Rectal smooth muscle tissue (tissue), 1 donor: ENCODE measurements at regions not wholly inside any gene's neighbourhood (a gene's known extent, or its start where the extent isn't known, plus 50 kb on each side); places are given as distances from the start of the nearest gene placed in this dataset.

Source experiments
- H3K27ac ChIP-seq: one replicate; pipeline ENCODE4 v1.7.0; 2013; ENCODE audit warnings: low read depth, low read length, inconsistent platforms
- H3K27me3 ChIP-seq: one replicate; pipeline ENCODE4 v1.7.0; 2013; ENCODE audit warnings: low read length; ENCODE audit not compliant: control insufficient read depth, insufficient read depth
- H3K36me3 ChIP-seq: one replicate; pipeline ENCODE4 v1.7.0; 2013; ENCODE audit warnings: low read length; ENCODE audit not compliant: control insufficient read depth, insufficient read depth
- H3K4me1 ChIP-seq: one replicate; pipeline ENCODE4 v1.7.0; 2013; ENCODE audit warnings: low read length; ENCODE audit not compliant: control insufficient read depth, insufficient read depth
- H3K4me3 ChIP-seq: one replicate; pipeline ENCODE4 v1.7.0; 2013; ENCODE audit warnings: low read length
- H3K9ac ChIP-seq: one replicate; pipeline ENCODE4 v1.7.0; 2013; ENCODE audit warnings: low read length

- no peaks in the 10 kb centered on the region for H3K36me3 ChIP-seq
- H3K27ac ChIP-seq: no peak overlapping the region
- H3K4me3 ChIP-seq: no peak overlapping the region
- H3K4me1 ChIP-seq: no peaks in the 10 kb centered on the region
- H3K27me3 ChIP-seq: no peaks in the 10 kb centered on the region
- no peak overlapping the region for H3K9ac ChIP-seq
These were observed 59.7 kb downstream of the TEX35 start for GRCh38 chr1:178572604-178573003.

GRCh38 chr1:178573330-178573729, 60.4 kb downstream of the TEX35 start:
- no peaks in the 10 kb centered on the region for H3K27me3 ChIP-seq
- no peak overlapping the region for H3K27ac ChIP-seq
- no peak overlapping the region for H3K9ac ChIP-seq
- H3K4me1 ChIP-seq: no peaks in the 10 kb centered on the region
- no peaks in the 10 kb centered on the region for H3K36me3 ChIP-seq
- no peak overlapping the region for H3K4me3 ChIP-seq

- H3K4me1 ChIP-seq: no peaks in the 10 kb centered on the region
- no peak overlapping the region for H3K27ac ChIP-seq
- no peaks in the 10 kb centered on the region for H3K27me3 ChIP-seq
- H3K4me3 ChIP-seq: no peak overlapping the region
- H3K36me3 ChIP-seq: no peaks in the 10 kb centered on the region
- H3K9ac ChIP-seq: no peak overlapping the region
These were observed 61.4 kb downstream of the TEX35 start for GRCh38 chr1:178574345-178574744.

- no peaks in the 10 kb centered on the region for H3K36me3 ChIP-seq
- no peak overlapping the region for H3K9ac ChIP-seq
- no peaks in the 10 kb centered on the region for H3K27me3 ChIP-seq
- H3K4me1 ChIP-seq: no peaks in the 10 kb centered on the region
- no peak overlapping the region for H3K4me3 ChIP-seq
- H3K27ac ChIP-seq: no peak overlapping the region
These were observed 62.9 kb downstream of the TEX35 start for GRCh38 chr1:178575611-178576361.

- Histone ChIP-seq H3K9ac (no peak overlapping the region), H3K27ac (no peak overlapping the region), H3K4me1 (no peaks in the 10 kb centered on the region), H3K36me3 (no peaks in the 10 kb centered on the region), H3K4me3 (no peak overlapping the region), H3K27me3 (no peaks in the 10 kb centered on the region)
These were observed 63.9 kb downstream of the TEX35 start for GRCh38 chr1:178576841-178577240.

GRCh38 chr1:178577882-178578281, 65.0 kb downstream of the TEX35 start:
- Histone ChIP-seq H3K4me1 (no peaks in the 10 kb centered on the region), H3K27me3 (no peaks in the 10 kb centered on the region), H3K36me3 (no peaks in the 10 kb centered on the region), H3K4me3 (no peak overlapping the region), H3K9ac (no peak overlapping the region), H3K27ac (no peak overlapping the region)

- no peaks in the 10 kb centered on the region for H3K27me3 ChIP-seq
- H3K36me3 ChIP-seq: no peaks in the 10 kb centered on the region
- H3K27ac ChIP-seq: no peak overlapping the region
- no peaks in the 10 kb centered on the region for H3K4me1 ChIP-seq
- no peak overlapping the region for H3K4me3 ChIP-seq
- no peak overlapping the region for H3K9ac ChIP-seq
These were observed 65.6 kb downstream of the TEX35 start for GRCh38 chr1:178578541-178578940.

GRCh38 chr1:178579095-178579494, 66.2 kb downstream of the TEX35 start:
- H3K36me3 ChIP-seq: no peaks in the 10 kb centered on the region
- no peak overlapping the region for H3K27ac ChIP-seq
- H3K4me3 ChIP-seq: no peak overlapping the region
- no peak overlapping the region for H3K9ac ChIP-seq
- no peaks in the 10 kb centered on the region for H3K27me3 ChIP-seq
- no peaks in the 10 kb centered on the region for H3K4me1 ChIP-seq

GRCh38 chr1:178579562-178579961, 66.7 kb downstream of the TEX35 start:
- no peak overlapping the region for H3K27ac ChIP-seq
- H3K9ac ChIP-seq: no peak overlapping the region
- H3K27me3 ChIP-seq: no peaks in the 10 kb centered on the region
- H3K4me3 ChIP-seq: no peak overlapping the region
- H3K36me3 ChIP-seq: no peaks in the 10 kb centered on the region
- H3K4me1 ChIP-seq: no peaks in the 10 kb centered on the region

GRCh38 chr1:178580096-178580495, 67.2 kb downstream of the TEX35 start:
- H3K4me3 ChIP-seq: no peak overlapping the region
- no peaks in the 10 kb centered on the region for H3K4me1 ChIP-seq
- no peaks in the 10 kb centered on the region for H3K36me3 ChIP-seq
- H3K27ac ChIP-seq: no peak overlapping the region
- no peaks in the 10 kb centered on the region for H3K27me3 ChIP-seq
- H3K9ac ChIP-seq: no peak overlapping the region

- Histone ChIP-seq H3K36me3 (no peaks in the 10 kb centered on the region), H3K4me3 (no peak overlapping the region), H3K27ac (no peak overlapping the region), H3K9ac (no peak overlapping the region), H3K4me1 (no peaks in the 10 kb centered on the region), H3K27me3 (no peaks in the 10 kb centered on the region)
These were observed 68.0 kb downstream of the TEX35 start for GRCh38 chr1:178580876-178581275.

- H3K36me3 ChIP-seq: no peaks in the 10 kb centered on the region
- H3K4me1 ChIP-seq: no peaks in the 10 kb centered on the region
- no peaks in the 10 kb centered on the region for H3K27me3 ChIP-seq
- H3K9ac ChIP-seq: no peak overlapping the region
- H3K4me3 ChIP-seq: no peak overlapping the region
- H3K27ac ChIP-seq: no peak overlapping the region
These were observed 68.7 kb downstream of the TEX35 start for GRCh38 chr1:178581351-178582303.
